ENCODE measurements at regions not wholly inside any gene's neighbourhood (a gene's known extent, or its start where the extent isn't known, plus 50 kb on each side); places are given as distances from the start of the nearest gene placed in this dataset.
A peak's percentile ranks its signal among the peaks of the same experiment; 100 is the strongest.

DNA sequence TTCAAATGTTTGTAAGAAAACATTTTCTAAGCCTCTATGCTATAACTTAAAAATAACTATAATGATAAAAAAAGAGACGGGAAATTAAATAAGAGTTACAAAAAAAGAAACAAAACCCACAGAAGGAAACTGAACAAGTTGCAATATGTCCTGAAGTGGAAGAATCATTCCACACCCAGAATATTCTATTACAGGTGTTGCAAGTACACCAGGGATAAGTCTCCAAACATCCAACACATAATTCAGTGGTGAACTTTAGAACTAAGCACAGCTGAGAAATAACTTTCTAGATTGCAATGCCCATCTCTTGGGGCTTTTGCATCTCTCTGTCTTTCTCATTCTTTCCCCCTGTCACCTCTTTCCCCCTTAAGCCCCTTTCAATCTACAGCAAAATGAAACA lies 325.2 kb downstream of the BRINP1 start:
- no peak for DNase-seq

DNA sequence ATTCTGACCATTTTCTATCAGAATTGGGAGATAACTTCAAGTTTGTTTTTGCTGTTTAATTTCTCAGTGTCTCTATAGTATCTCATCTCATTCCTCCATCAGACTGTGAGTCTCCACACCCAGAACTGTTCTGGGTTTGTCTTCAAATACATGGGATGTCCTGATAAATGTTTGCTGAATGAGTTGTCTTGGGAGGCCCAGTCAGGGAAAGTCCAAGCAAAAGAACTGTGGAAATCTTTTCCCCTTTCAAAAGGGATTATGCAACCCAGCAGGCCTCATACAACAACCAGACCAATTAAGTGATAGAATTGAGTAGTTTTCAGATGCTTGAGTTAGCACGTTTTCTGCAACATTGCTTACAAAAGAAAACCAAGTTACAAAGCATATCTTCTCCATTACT lies 324.4 kb downstream of the BRINP1 start:
- DNase-seq: no peak

DNA sequence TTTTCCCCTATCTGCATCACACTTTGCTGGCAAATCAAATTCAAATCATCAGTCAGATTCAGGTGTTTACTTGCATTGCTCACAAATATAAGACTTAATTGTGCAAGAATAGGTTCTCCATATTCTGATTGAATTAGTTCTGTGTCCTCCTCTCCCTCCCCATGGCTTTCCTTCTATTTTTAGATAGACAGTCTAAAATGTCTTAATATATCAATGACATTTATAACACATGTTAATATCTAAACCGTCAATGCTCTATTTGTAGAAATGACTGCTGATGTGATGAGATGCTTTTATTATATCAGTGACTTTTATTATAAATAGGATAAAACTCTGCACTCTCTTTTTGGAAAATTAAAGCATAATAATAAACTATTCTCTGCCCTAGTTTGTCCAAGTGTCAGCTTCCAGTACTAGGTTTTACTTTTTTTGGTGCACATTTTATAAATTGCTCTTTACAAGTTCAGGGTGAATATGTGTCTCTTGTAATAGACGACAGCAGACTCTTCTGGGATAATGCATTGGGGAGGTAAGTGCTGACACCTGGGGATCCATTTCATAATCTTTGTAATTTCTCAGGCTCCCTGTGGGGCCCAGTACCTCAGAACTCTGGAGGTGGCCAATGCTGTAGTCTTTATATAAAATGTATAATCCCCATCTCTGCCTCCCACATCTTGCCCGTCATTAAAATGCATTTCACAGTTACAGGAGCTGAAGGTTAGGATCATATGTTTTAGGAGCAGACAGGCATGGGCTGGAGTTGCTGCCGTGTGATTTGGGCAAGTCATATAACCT lies 321.5 kb downstream of the BRINP1 start:
- peak; percentile 18 for DNase-seq

- no peak for DNase-seq
Observed at GRCh38 chr9:119050281-119050680, 319.0 kb downstream of the BRINP1 start.

DNA sequence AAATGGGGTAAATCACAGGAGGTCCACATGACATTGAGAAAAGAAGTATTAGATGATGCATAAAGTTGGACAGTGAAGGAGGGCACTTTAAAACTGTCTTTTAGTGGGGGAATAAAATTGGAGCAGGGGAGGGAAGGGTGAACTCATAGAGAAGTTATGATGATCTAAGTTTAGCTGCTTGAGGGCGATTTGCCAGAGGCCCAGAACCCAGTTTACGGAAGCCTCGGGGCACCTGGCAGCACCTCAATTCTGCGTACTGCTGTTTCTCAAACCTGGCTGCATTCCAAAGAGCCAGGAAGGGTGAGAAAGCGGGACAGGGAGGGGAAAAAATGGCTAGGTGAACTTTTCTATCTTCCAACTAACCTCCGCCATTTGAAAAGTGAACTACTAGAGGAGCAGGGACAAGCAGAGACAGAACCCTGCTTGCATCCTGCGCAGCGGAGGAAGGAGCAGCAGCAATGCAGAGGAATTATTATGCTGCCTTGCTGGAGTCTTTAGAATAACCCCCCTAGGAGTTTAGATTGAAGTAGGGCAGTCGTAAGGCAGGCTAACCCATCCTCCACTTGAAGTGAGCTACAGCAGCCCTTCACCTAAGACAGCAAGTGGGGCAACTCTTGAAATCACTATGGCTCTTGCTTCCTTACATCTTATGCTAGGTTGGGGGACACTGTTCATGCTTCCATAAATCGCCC lies 316.8 kb downstream of the BRINP1 start:
- peak; percentile 42 for DNase-seq

- DNase-seq: no peak
Observed at GRCh38 chr9:119053070-119053469, 316.2 kb downstream of the BRINP1 start.

DNA sequence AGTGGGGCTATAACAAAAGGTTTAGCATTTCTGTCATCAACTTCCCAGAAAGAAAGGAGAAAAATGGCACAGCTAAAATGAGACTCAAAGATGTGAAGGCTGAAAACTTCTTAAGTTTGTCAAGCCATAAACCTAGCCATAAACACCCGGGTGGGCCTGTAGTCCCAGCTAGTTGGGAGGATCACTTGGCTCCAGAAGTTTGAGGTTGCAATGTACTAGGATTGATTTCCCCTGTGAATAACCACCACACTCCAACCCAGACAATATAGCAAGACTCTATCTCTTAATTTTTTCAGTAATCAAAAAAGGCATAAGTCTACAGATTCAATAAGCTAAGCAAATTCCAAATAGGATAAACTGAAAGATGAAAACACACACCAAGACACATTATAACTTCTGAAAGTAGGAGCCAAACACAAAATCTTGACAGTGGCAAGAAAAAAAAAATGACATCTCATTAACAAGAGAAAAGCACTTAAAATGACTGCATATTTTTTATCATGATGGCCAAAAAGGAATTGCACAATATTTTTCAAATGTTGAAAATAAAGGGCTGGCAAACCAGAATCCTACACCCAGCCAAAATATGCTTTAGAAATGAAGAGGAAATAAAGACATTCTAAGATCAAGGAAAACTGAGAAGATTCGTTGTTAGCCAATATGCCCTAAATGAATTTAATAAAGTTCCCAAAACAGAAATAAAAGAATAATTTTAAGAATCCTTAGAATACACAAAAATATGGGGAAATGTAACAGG lies 308.4 kb downstream of the BRINP1 start:
- no peak for DNase-seq

GRCh38 chr9:119071636-119072035 lies 297.6 kb downstream of the BRINP1 start:
- no peak for DNase-seq

DNA sequence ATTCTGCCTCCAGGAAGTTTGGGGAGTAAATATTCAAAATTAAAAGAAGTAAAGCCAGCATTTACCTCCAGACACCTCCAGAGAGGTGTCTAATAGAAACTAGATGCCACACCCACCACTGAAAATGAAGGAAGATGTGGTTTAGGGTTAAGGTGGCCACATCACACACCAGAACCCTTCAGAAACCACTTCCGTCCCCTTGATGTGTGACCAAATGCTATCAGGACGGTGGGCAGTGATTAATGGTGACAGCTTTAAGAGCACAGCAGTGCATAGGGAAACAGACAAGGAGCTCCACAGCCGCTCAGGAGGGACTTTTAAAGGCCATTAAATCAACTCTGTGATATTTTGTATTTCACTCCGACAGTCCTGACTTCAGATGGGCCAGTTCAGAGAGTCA lies 295.2 kb downstream of the BRINP1 start:
- DNase-seq: no peak

GRCh38 chr9:119078015-119078414 lies 291.2 kb downstream of the BRINP1 start:
- DNase-seq: peak; percentile 86

DNA sequence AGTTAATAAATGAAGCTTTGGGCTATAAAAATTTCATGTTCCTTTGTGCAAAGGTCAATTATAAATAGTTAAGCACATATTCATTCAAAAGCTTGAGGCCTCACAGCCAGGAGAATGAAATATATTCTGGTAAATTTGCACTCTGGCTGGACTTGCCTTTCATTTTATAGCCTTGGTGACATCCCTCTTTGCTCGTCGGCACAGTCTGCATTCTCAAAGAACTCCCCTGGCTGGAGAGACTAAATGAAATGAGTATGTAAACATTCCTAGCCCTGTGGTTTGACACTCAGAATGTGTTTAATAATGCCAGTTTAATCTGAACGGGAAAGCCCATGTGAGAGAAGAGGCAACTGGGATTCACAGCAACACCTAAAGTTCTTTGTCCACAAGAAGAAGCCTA lies 285.6 kb downstream of the BRINP1 start:
- DNase-seq: peak; percentile 55

GRCh38 chr9:119086590-119086989 lies 282.6 kb downstream of the BRINP1 start:
- DNase-seq: no peak

GRCh38 chr9:119088002-119088547 lies 281.2 kb downstream of the BRINP1 start:
- DNase-seq: peak; percentile 93

DNA sequence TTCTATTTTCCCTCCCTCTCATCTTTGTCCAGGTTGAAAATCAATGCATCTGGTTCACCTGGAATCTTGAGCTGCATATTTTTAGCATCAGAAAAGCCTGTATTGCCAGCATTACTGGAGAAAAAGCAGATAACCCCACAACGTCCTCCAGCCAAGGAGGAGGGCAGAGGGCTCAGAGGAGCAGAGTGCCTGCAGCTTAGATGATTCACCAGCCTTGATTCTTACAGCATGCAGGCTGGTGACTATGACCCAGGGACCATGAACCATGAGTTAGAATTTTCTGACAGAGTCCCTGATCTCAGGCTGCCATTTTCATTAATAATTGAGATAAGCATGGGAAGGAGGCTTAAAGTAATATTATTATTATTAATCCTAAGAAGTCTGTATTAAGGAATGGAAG lies 278.2 kb downstream of the BRINP1 start:
- no peak for DNase-seq

DNA sequence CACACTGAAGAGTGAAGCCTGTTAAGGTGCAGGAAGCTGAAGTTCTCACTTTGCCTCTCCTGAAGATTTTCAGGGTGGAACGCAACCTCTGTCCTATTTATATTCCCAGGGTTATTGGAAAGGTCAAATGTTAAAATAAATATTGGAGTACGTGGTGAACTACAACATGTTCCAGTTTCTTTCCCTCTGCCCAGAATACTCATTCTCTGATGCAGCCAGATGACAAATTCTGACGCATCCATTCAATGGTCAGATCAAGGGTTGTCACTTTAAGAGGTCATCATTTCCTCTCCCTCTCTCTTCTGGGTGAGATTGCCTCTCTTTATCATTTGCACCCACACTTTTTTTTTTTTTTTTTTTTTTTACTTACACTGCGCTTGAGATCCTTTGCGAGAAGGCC lies 277.1 kb downstream of the BRINP1 start:
- DNase-seq: no peak

DNA sequence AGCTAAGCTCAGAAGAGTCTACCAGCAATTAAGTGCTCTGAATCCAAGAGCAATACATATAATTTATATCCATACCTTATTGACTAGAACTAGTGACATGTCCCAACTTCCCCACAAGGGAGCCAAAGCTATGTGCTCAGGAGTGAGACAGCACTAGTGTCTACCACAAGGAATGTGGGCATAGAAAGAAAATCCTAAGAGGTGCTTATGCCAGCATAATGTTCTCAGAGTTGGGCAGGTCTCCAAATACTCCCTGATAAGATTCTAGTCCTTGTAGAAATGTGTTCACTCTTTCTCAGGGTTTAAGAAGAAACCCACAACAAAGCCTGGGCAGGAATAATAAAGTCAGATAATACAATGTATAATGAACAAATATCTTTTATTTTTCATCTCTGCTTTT lies 275.1 kb downstream of the BRINP1 start:
- no peak for DNase-seq

DNA sequence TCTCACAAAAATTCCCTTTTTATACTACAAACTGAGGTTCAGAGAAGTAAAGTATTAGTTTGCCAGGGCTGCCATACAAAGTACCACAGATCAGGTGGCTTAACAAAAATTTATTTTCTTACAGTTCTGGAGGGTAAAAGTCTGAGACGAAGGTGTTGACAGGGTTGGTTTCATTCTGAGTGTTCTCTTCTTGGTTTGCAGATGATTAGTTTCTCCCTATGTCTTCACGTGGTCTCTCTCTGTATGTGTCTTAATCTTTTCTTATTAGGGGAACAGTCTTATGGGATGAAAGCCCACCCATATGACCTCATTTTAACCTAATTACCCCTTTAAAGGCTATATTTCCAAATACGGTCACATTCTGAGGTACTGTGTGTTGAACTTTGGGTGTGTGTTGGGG lies 274.2 kb downstream of the BRINP1 start:
- no peak for DNase-seq

GRCh38 chr9:119101048-119101447 lies 268.2 kb downstream of the BRINP1 start:
- DNase-seq: no peak

GRCh38 chr9:119114681-119115080 lies 254.6 kb downstream of the BRINP1 start:
- no peak for DNase-seq
